HCT116 (cell line): ENCODE measurements at regions not wholly inside any gene's neighbourhood (a gene's known extent, or its start where the extent isn't known, plus 50 kb on each side); places are given as distances from the start of the nearest gene placed in this dataset.

ENCODE experiments used
- ATAC-seq: fragments of 200-7000 bp; cut with Tn5 transposase; 2 replicates; pipeline ENCODE4 v1.9.1; 2020; ENCODE audit warnings: mild to moderate bottlenecking, moderate library complexity
- BruUV-seq: library from RNA; stranded (reverse); fragments of 400-500 nt; replicated peaks from 2 replicates; lab custom pipeline; 2021; lab: Mats Ljungman, UMichigan
- CTCF ChIA-PET: fragments of 300-600 bp; sonication (Branson Sonifier 250); formaldehyde crosslinking; loops from one replicate; lab custom pipeline; 2021; ENCODE audit warnings: antibody characterized with exemption; lab: Charles Lee
- POLR2A ChIA-PET: fragments of 300-600, 350-600 bp; sonication (Branson Sonifier 250); formaldehyde crosslinking; loops from one replicate; lab custom pipeline; 2021; ENCODE audit warnings: antibody characterized with exemption; lab: Charles Lee
- RAD21 ChIA-PET, 2 experiments: fragments of 300-600 bp; sonication (Branson Sonifier 250); formaldehyde crosslinking; loops; one replicate each; lab custom pipeline; 2023; ENCODE audit warnings: low total read pairs in 2 of 2; ENCODE audit not compliant: uncharacterized antibody in 2 of 2, unreplicated experiment in 2 of 2, low non-redundant PET in 1 of 2; lab: Charles Lee
- DNase-seq: peaks from one replicate; pipeline ENCODE4 v3.0.0-alpha.2; 2010; ENCODE audit warnings: low read depth, low spot score
- H2AFZ ChIP-seq: fragments of 200-600 bp; shearing (Covaris generic), sonication (generic); 2 replicates; pipeline ENCODE4 v1.6.1; 2017; ENCODE audit warnings: low read depth, mixed run types, mixed read lengths, antibody characterized with exemption, low read length; ENCODE audit not compliant: poor library complexity, severe bottlenecking
- H3K27ac ChIP-seq: 2 replicates; pipeline ENCODE4 v1.5.1; 2012; ENCODE audit warnings: low read depth, low read length
- H3K27me3 ChIP-seq: fragments of 200-600 bp; sonication (generic); 2 replicates; pipeline ENCODE4 v1.6.1; 2016; ENCODE audit warnings: mixed run types, low read length, mixed read lengths; ENCODE audit not compliant: insufficient read depth
- H3K36me3 ChIP-seq, 2 experiments: fragments of 200-500 bp in 1 of 2; fragments of 200-600 bp in 1 of 2; sonication (Bioruptor generic) in 1 of 2; sonication (generic) in 1 of 2; 2 replicates each; pipeline versions ENCODE4 v1.5.1 to v1.6.1; 2014 to 2016; ENCODE audit warnings: low read length in 2 of 2, inconsistent platforms in 1 of 2, mixed read lengths in 1 of 2, mixed run types in 1 of 2; ENCODE audit not compliant: insufficient read depth in 2 of 2, control insufficient read depth in 1 of 2
- H3K4me1 ChIP-seq, 2 experiments: fragments of 200-600 bp in 1 of 2; sonication (generic) in 1 of 2; 2 replicates each; pipeline versions ENCODE4 v1.5.1 to v1.6.1; 2012 to 2017; ENCODE audit warnings: low read length in 2 of 2, inconsistent platforms in 1 of 2, mild to moderate bottlenecking in 1 of 2, mixed read lengths in 1 of 2, mixed run types in 1 of 2, moderate library complexity in 1 of 2; ENCODE audit not compliant: insufficient read depth in 2 of 2, control insufficient read depth in 1 of 2
- H3K4me2 ChIP-seq: fragments of 200-600 bp; sonication (generic); 2 replicates; pipeline ENCODE4 v1.6.1; 2017; ENCODE audit warnings: mixed run types, low read length, mixed read lengths
- H3K4me3 ChIP-seq, 2 experiments: fragments of 200-600 bp in 1 of 2; sonication (generic) in 1 of 2; replicated peaks in 1 of 2; 2 replicates each; pipeline ENCODE4 v1.5.1; 2011 to 2016; ENCODE audit warnings: low read length in 2 of 2, control low read depth in 1 of 2, low read depth in 1 of 2, mild to moderate bottlenecking in 1 of 2, mixed read lengths in 1 of 2, mixed run types in 1 of 2
- H3K79me2 ChIP-seq: fragments of 200-600 bp; sonication (generic); 2 replicates; pipeline ENCODE4 v1.6.1; 2017; ENCODE audit warnings: mild to moderate bottlenecking, mixed run types, low read length, moderate library complexity, mixed read lengths; ENCODE audit not compliant: insufficient read depth
- H3K9ac ChIP-seq: fragments of 200-600 bp; sonication (generic); 2 replicates; pipeline ENCODE4 v1.6.1; 2016; ENCODE audit warnings: low read length, mixed read lengths
- H3K9me2 ChIP-seq: fragments of 200-600 bp; sonication (generic), shearing (Covaris generic); 2 replicates; pipeline ENCODE4 v1.6.1; 2017; ENCODE audit warnings: mixed run types, mild to moderate bottlenecking, moderate library complexity; ENCODE audit not compliant: insufficient read depth
- H3K9me3 ChIP-seq, 2 experiments: fragments of 200-500 bp in 1 of 2; fragments of 200-600 bp in 1 of 2; sonication (Bioruptor generic) in 1 of 2; sonication (generic) in 1 of 2; 2 replicates each; pipeline ENCODE4 v1.6.1; 2014 to 2017; ENCODE audit warnings: low read length in 2 of 2, mixed read lengths in 2 of 2, inconsistent platforms in 1 of 2, low read depth in 1 of 2, mild to moderate bottlenecking in 1 of 2, mixed run types in 1 of 2, moderate library complexity in 1 of 2; ENCODE audit not compliant: control insufficient read depth in 1 of 2, insufficient read depth in 1 of 2
- H4K20me1 ChIP-seq: fragments of 200-600 bp; sonication (generic), shearing (Covaris generic); 2 replicates; pipeline ENCODE4 v1.6.1; 2017; ENCODE audit warnings: mixed run types, mild to moderate bottlenecking, moderate library complexity; ENCODE audit not compliant: insufficient read depth
- ATF3 ChIP-seq: IDR thresholded peaks from 2 replicates; pipeline ENCODE4 v1.6.1; 2012
- CEBPB ChIP-seq: IDR thresholded peaks from 2 replicates; pipeline ENCODE4 v1.6.1; 2012; ENCODE audit warnings: low read depth
- CTCF ChIP-seq, 3 experiments: fragments of 200-600 bp in 1 of 3; sonication (generic) in 1 of 3; IDR thresholded peaks in 2 of 3; conservative IDR thresholded peaks in 1 of 3; 2 replicates each; pipeline ENCODE4 v1.5.1; 2012 to 2017; ENCODE audit warnings: low read depth in 2 of 3, low read length in 2 of 3, antibody characterized with exemption in 1 of 3, borderline replicate concordance in 1 of 3, control low read depth in 1 of 3, mild to moderate bottlenecking in 1 of 3, mixed read lengths in 1 of 3, mixed run types in 1 of 3, moderate library complexity in 1 of 3; ENCODE audit not compliant: insufficient read depth in 1 of 3
- EGR1 ChIP-seq: IDR thresholded peaks from 2 replicates; pipeline ENCODE4 v1.6.1; 2012; ENCODE audit warnings: low read depth
- ELF1 ChIP-seq: IDR thresholded peaks from 2 replicates; pipeline ENCODE4 v1.6.1; 2012; ENCODE audit warnings: low read depth, borderline replicate concordance
- EZH2phosphoT487 ChIP-seq: fragments of 200-600 bp; IDR thresholded peaks from 2 replicates; pipeline ENCODE4 v1.6.1; 2018; ENCODE audit warnings: antibody characterized with exemption, borderline replicate concordance
- FOSL1 ChIP-seq: IDR thresholded peaks from 2 replicates; pipeline ENCODE4 v1.6.1; 2012; ENCODE audit warnings: low read depth
- JUND ChIP-seq: IDR thresholded peaks from 2 replicates; pipeline ENCODE4 v1.6.1; 2012
- MAX ChIP-seq: IDR thresholded peaks from 2 replicates; pipeline ENCODE4 v1.6.1; 2012
- POLR2A ChIP-seq: IDR thresholded peaks from 2 replicates; pipeline ENCODE4 v1.7.0; 2011; ENCODE audit warnings: borderline replicate concordance; ENCODE audit not compliant: insufficient read depth, insufficient read length; ENCODE audit errors: extremely low read depth
- POLR2AphosphoS5 ChIP-seq: IDR thresholded peaks from 2 replicates; pipeline ENCODE4 v1.6.1; 2011; ENCODE audit warnings: mild to moderate bottlenecking, low read depth, low read length, moderate library complexity
- REST ChIP-seq: IDR thresholded peaks from 2 replicates; pipeline ENCODE4 v1.6.1; 2012; ENCODE audit warnings: low read depth
- SIN3A ChIP-seq: IDR thresholded peaks from 2 replicates; pipeline ENCODE4 v1.6.1; 2012; ENCODE audit warnings: low read depth
- SP1 ChIP-seq: IDR thresholded peaks from 2 replicates; pipeline ENCODE4 v1.6.1; 2012; ENCODE audit warnings: low read depth
- TCF7L2 ChIP-seq: IDR thresholded peaks from 2 replicates; pipeline ENCODE4 v1.7.0; 2011; ENCODE audit warnings: borderline replicate concordance, inconsistent platforms; ENCODE audit not compliant: insufficient read depth, insufficient read length; ENCODE audit errors: extremely low read depth
- YY1 ChIP-seq: IDR thresholded peaks from 2 replicates; pipeline ENCODE4 v1.6.1; 2011; ENCODE audit warnings: low read length, low read depth, moderate library complexity, mild to moderate bottlenecking; ENCODE audit not compliant: insufficient replicate concordance; ENCODE audit errors: extremely low read depth
- ZBTB33 ChIP-seq: IDR thresholded peaks from 2 replicates; pipeline ENCODE4 v1.6.1; 2011; ENCODE audit warnings: mild to moderate bottlenecking, low read length, moderate library complexity; ENCODE audit not compliant: insufficient replicate concordance; ENCODE audit errors: extremely low read depth
- ZNF274 ChIP-seq: fragments of 200-500 bp; sonication (Bioruptor generic); IDR thresholded peaks from 2 replicates; pipeline ENCODE4 v1.6.1; 2014; ENCODE audit warnings: mild to moderate bottlenecking, low read depth, low read length, inconsistent platforms
- intact Hi-C: fragments of 100-400 bp; cut with micrococcal nuclease; formaldehyde crosslinking; loops from 2 replicates; pipeline ENCODE4 v1.10.0; 2022

GRCh38 chr14:65225299-65226159, 123.2 kb upstream of the MAX start:
- Histone ChIP-seq H2AFZ (no peak overlapping the region), H3K27me3 (no peaks in the 10 kb centered on the region), H3K79me2 (no peaks in the 10 kb centered on the region), H3K36me3 (no peaks in the 10 kb centered on the region), H3K9ac (no peak overlapping the region), H3K4me3 (no peak overlapping the region), H3K9me2 (no peaks in the 10 kb centered on the region), H3K9me3 (no peaks in the 10 kb centered on the region), H4K20me1 (no peaks in the 10 kb centered on the region), H3K4me2 (no peak overlapping the region), H3K4me1 (peaks cover 14 to 63% of the 10 kb centered on the region in 2 experiments)
- intact Hi-C loops, result no loop called here
- DNase-seq (no peak), ATAC-seq (no peak)
- BruUV-seq, result no TSS peak
- POLR2A ChIA-PET, result no interaction called here
- RAD21 ChIA-PET, result no interaction called here
- CTCF ChIA-PET, result interaction anchor here (1.4 kb wide), 1 partner anchor 189 kb away, joined by 4 read pairs; no protein-coding TSS in a partner anchor
- TF ChIP-seq POLR2AphosphoS5 (no peak), ZNF274 (no peak), POLR2A (no peak), TCF7L2 (no peak), CTCF (IDR thresholded peaks at IDR 0.05 in 2 of 3, conservative IDR thresholded peaks at IDR 0.05 in 1 of 3; ENCODE audit: borderline replicate concordance in 1 of 3, insufficient read depth in 1 of 3, low read depth in 2 of 3, low read length in 2 of 3) (no peak), YY1 (no peak), CEBPB (no peak), ELF1 (no peak), SIN3A (no peak), JUND (no peak), EZH2phosphoT487 (no peak), REST (no peak), ZBTB33 (no peak), SP1 (no peak), FOSL1 (no peak), MAX (no peak), ATF3 (no peak), EGR1 (no peak)
- TF ChIP-seq, all 23 proteins: peak for 0
- H3K27ac ChIP-seq, result no peak overlapping the region
